Activated CD4-positive, alpha-beta T cell treated with anti-CD3 and anti-CD28 coated beads for 36 hours (primary cell): ENCODE measurements at regions not wholly inside any gene's neighbourhood (a gene's known extent, or its start where the extent isn't known, plus 50 kb on each side); places are given as distances from the start of the nearest gene placed in this dataset.
"Not testable (repeated sequence)": the region's sequence is repeated elsewhere in the genome, so short reads cannot be mapped to it uniquely, and the experiment has no call there.

Source experiments
- ATAC-seq: fragments of 200-7000 bp; cut with Tn5 transposase; one replicate; pipeline ENCODE4 v1.10.0; 2021; ENCODE audit warnings: mild to moderate bottlenecking, moderate library complexity
- CTCF ChIA-PET: fragments of 350-600 bp; sonication (Branson Sonifier 250); formaldehyde crosslinking; loops from one replicate; lab custom pipeline; 2021; ENCODE audit warnings: antibody characterized with exemption; lab: Charles Lee
- POLR2A ChIA-PET: fragments of 350-600 bp; sonication (Branson Sonifier 250); formaldehyde crosslinking; loops from one replicate; lab custom pipeline; 2021; ENCODE audit warnings: antibody characterized with exemption, inconsistent platforms; lab: Charles Lee
- DNase-seq: peaks from one replicate; pipeline ENCODE4 v3.0.0-alpha.2; 2020
- H3K27ac Mint-ChIP-seq: one replicate; pipeline ENCODE4 v1.8.0; 2021; ENCODE audit warnings: mixed read lengths
- H3K27me3 Mint-ChIP-seq: one replicate; pipeline ENCODE4 v1.8.0; 2021; ENCODE audit warnings: mixed read lengths
- H3K36me3 Mint-ChIP-seq: one replicate; pipeline ENCODE4 v1.8.0; 2021; ENCODE audit warnings: low read depth, mixed read lengths
- H3K4me1 Mint-ChIP-seq: one replicate; pipeline ENCODE4 v1.8.0; 2021; ENCODE audit warnings: mixed read lengths
- H3K4me3 Mint-ChIP-seq: one replicate; pipeline ENCODE4 v1.8.0; 2021; ENCODE audit warnings: mild to moderate bottlenecking, moderate library complexity, mixed read lengths
- H3K9me3 Mint-ChIP-seq: one replicate; pipeline ENCODE4 v1.8.0; 2021; ENCODE audit warnings: low read depth, mixed read lengths
- intact Hi-C, 2 experiments: fragments of 100-400 bp; cut with DNase I in 1 of 2; cut with micrococcal nuclease in 1 of 2; formaldehyde crosslinking; loops; one replicate each; pipeline versions ENCODE4 v1.14.2 to v1.15.1; 2022 to 2024; cut with DNase I, micrococcal nuclease

DNA sequence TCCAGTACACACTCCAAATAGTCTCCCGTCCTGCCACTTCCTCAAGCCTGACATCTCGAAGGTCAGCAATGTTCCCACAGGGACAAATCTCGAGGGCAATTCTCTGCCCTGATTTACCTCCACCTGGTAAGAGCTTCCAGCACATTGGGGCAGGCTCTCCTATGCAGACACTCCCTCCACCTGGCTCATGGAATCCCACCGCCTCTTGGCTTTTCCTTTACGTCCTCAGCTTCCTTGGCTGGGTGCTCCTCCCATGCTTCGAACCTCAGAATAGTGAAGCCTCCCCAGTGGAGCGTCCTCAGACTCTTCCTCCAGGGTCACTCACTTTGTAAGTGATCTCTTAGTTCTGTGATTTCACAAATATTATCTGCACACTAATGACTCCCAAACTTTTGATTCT is 205.2 kb upstream of the ECI2 start:
- ATAC-seq (no peak), DNase-seq (no peak)
- intact Hi-C loops, result no loop called here
- Mint-ChIP-seq H3K27ac (no peak overlapping the region), H3K9me3 (no peaks in the 10 kb centered on the region), H3K4me1 (peaks cover 2% of the 10 kb centered on the region), H3K36me3 (no peaks in the 10 kb centered on the region), H3K27me3 (peaks cover 21% of the 10 kb centered on the region), H3K4me3 (no peak overlapping the region)
- CTCF ChIA-PET, result no interaction called here
- POLR2A ChIA-PET, result no interaction called here

- Mint-ChIP-seq H3K4me1 (peaks cover 2% of the 10 kb centered on the region), H3K9me3 (no peaks in the 10 kb centered on the region), H3K4me3 (no peak overlapping the region), H3K27me3 (peaks cover 26% of the 10 kb centered on the region), H3K36me3 (no peaks in the 10 kb centered on the region), H3K27ac (no peak overlapping the region)
- intact Hi-C loops, result no loop called here
- ATAC-seq (no peak), DNase-seq (no peak)
- CTCF ChIA-PET, result interaction anchor here (0.7 kb wide), 1 partner anchor 62 kb away, joined by 3 read pairs; no protein-coding TSS in a partner anchor
- POLR2A ChIA-PET, result no interaction called here
These were observed 203.5 kb upstream of the ECI2 start for GRCh38 chr6:4338884-4339283.

GRCh38 chr6:4336778-4337442 is 201.5 kb upstream of the ECI2 start:
- ChIA-PET CTCF (interaction anchor here (1.3 kb wide), 1 partner anchor 8 kb away, joined by 4 read pairs; no protein-coding TSS in a partner anchor), POLR2A (no interaction called here)
- ATAC-seq (no peak), DNase-seq (no peak)
- Mint-ChIP-seq H3K27ac (no peak overlapping the region), H3K36me3 (no peaks in the 10 kb centered on the region), H3K27me3 (peaks cover 23% of the 10 kb centered on the region), H3K4me3 (no peak overlapping the region), H3K9me3 (no peaks in the 10 kb centered on the region), H3K4me1 (no peaks in the 10 kb centered on the region)
- intact Hi-C loops, result no loop called here

GRCh38 chr6:4336084-4336483 is 200.7 kb upstream of the ECI2 start:
- CTCF ChIA-PET, result interaction anchor here (0.7 to 1.3 kb wide), 2 partner anchors 9 to 62 kb away, joined by 3 to 4 read pairs; no protein-coding TSS in a partner anchor
- Mint-ChIP-seq H3K27me3 (peaks cover 20% of the 10 kb centered on the region), H3K27ac (no peak overlapping the region), H3K36me3 (no peaks in the 10 kb centered on the region), H3K4me1 (no peaks in the 10 kb centered on the region), H3K9me3 (no peaks in the 10 kb centered on the region), H3K4me3 (no peak overlapping the region)
- ATAC-seq (no peak), DNase-seq (no peak)
- POLR2A ChIA-PET, result no interaction called here
- intact Hi-C loops, result no loop called here

GRCh38 chr6:4334158-4334740 is 198.9 kb upstream of the ECI2 start:
- H3K9me3 Mint-ChIP-seq, H3K4me1 Mint-ChIP-seq, H3K36me3 Mint-ChIP-seq, H3K4me3 Mint-ChIP-seq, CTCF ChIA-PET, H3K27ac Mint-ChIP-seq, intact Hi-C loops, ATAC-seq, DNase-seq, H3K27me3 Mint-ChIP-seq, POLR2A ChIA-PET: not testable (repeated sequence)

- no peak overlapping the region for H3K27ac Mint-ChIP-seq
- no peaks in the 10 kb centered on the region for H3K9me3 Mint-ChIP-seq
- H3K4me1 Mint-ChIP-seq, result no peaks in the 10 kb centered on the region
- ChIA-PET POLR2A (no interaction called here), CTCF (no interaction called here)
- H3K36me3 Mint-ChIP-seq, result no peaks in the 10 kb centered on the region
- intact Hi-C loops, result no loop called here
- no peak for ATAC-seq
- H3K27me3 Mint-ChIP-seq, result peaks cover 9% of the 10 kb centered on the region
- no peak overlapping the region for H3K4me3 Mint-ChIP-seq
- no peak for DNase-seq
These were observed 192.5 kb upstream of the ECI2 start for GRCh38 chr6:4327841-4328240.

GRCh38 chr6:4324746-4325145 is 189.4 kb upstream of the ECI2 start:
- H3K4me3 Mint-ChIP-seq, result no peak overlapping the region
- no peaks in the 10 kb centered on the region for H3K36me3 Mint-ChIP-seq
- peaks cover 11% of the 10 kb centered on the region for H3K27me3 Mint-ChIP-seq
- no peak for DNase-seq
- H3K27ac Mint-ChIP-seq, result no peak overlapping the region
- intact Hi-C loops, result no loop called here
- no peak for ATAC-seq
- ChIA-PET CTCF (no interaction called here), POLR2A (no interaction called here)
- H3K4me1 Mint-ChIP-seq, result no peaks in the 10 kb centered on the region
- no peaks in the 10 kb centered on the region for H3K9me3 Mint-ChIP-seq

GRCh38 chr6:4323322-4323721 is 187.9 kb upstream of the ECI2 start:
- ATAC-seq (no peak), DNase-seq (no peak)
- CTCF ChIA-PET, result no interaction called here
- Mint-ChIP-seq H3K9me3 (no peaks in the 10 kb centered on the region), H3K4me3 (no peak overlapping the region), H3K4me1 (no peaks in the 10 kb centered on the region), H3K27ac (no peak overlapping the region), H3K36me3 (no peaks in the 10 kb centered on the region), H3K27me3 (peaks cover 14% of the 10 kb centered on the region)
- intact Hi-C loops, result no loop called here
- POLR2A ChIA-PET, result no interaction called here

- DNase-seq (no peak), ATAC-seq (no peak)
- ChIA-PET POLR2A (no interaction called here), CTCF (no interaction called here)
- H3K4me1 Mint-ChIP-seq, result no peaks in the 10 kb centered on the region
- no peaks in the 10 kb centered on the region for H3K9me3 Mint-ChIP-seq
- peaks cover 18% of the 10 kb centered on the region for H3K27me3 Mint-ChIP-seq
- H3K27ac Mint-ChIP-seq, result no peak overlapping the region
- H3K36me3 Mint-ChIP-seq, result no peaks in the 10 kb centered on the region
- no peak overlapping the region for H3K4me3 Mint-ChIP-seq
- intact Hi-C loops, result no loop called here
These were observed 187.5 kb upstream of the ECI2 start for GRCh38 chr6:4322846-4323309.

- no peak overlapping the region for H3K27ac Mint-ChIP-seq
- H3K36me3 Mint-ChIP-seq, result no peaks in the 10 kb centered on the region
- DNase-seq (no peak), ATAC-seq (no peak)
- no peak overlapping the region for H3K4me3 Mint-ChIP-seq
- H3K27me3 Mint-ChIP-seq, result peaks cover 19% of the 10 kb centered on the region
- H3K9me3 Mint-ChIP-seq, result no peaks in the 10 kb centered on the region
- H3K4me1 Mint-ChIP-seq, result no peaks in the 10 kb centered on the region
- ChIA-PET CTCF (no interaction called here), POLR2A (no interaction called here)
- intact Hi-C loops, result no loop called here
These were observed 186.9 kb upstream of the ECI2 start for GRCh38 chr6:4322134-4322845.

- Mint-ChIP-seq H3K4me1 (no peaks in the 10 kb centered on the region), H3K27me3 (peaks cover 12% of the 10 kb centered on the region), H3K27ac (no peak overlapping the region), H3K9me3 (no peaks in the 10 kb centered on the region), H3K4me3 (no peak overlapping the region), H3K36me3 (no peaks in the 10 kb centered on the region)
- ChIA-PET CTCF (no interaction called here), POLR2A (no interaction called here)
- DNase-seq (no peak), ATAC-seq (no peak)
- intact Hi-C loops, result no loop called here
These were observed 185.5 kb upstream of the ECI2 start for GRCh38 chr6:4320860-4321259.
